Stimulated activated CD4-positive, alpha-beta T cell treated with anti-CD3 and anti-CD28 coated beads, Interleukin-2, amount 100 ng/mL, for 48 hours (primary cell): ENCODE measurements at regions not wholly inside any gene's neighbourhood (a gene's known extent, or its start where the extent isn't known, plus 50 kb on each side); places are given as distances from the start of the nearest gene placed in this dataset.

Experiments
- DNase-seq, 2 donors: peaks; one replicate each; pipeline ENCODE4 v3.0.0-alpha.2; 2020

GRCh38 chr3:22495791-22496190, 707.3 kb upstream of the UBE2E2 start:
- DNase-seq, result no peak

DNA sequence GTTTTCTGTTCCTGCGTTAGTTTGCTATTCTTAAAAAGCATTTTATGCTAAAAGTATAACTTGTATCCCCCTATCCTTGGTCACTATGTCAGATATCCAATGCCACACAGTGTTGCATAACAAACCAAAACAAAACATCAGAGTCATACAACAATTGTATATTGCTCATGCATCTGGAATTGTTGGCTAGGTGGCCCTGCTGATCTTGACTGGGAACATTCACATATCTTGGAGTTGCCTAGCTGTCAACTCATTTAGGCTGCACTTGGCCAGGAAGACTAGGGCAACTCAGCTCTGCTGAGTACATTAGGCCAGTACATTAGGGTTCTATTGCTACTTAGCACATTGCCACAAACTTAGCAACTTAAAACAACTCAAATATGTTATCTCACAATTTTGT, 706.5 kb upstream of the UBE2E2 start:
- no peak for DNase-seq

DNA sequence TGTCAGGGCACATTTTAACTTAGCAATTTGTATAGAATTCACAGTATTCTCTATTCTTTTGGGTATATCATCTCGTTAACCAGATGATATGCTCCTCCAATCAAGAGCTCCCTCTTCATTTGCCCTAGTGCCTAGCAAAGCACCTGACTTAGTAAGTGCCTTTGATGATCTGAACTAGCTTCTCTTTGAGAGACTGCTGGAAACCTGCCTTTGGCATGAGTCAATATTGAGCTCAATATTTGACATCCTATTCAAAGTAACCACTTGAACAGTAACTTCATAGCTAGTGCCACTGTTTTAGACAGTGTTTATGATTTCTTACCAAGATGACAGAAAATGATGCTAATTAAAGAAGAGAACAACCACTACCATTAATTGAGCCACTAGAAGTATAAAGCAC, 696.3 kb upstream of the UBE2E2 start:
- DNase-seq, result no peak

- DNase-seq, result no peak
Measured at GRCh38 chr3:22507709-22508108, 695.4 kb upstream of the UBE2E2 start.

GRCh38 chr3:22523925-22524324, 679.2 kb upstream of the UBE2E2 start:
- no peak for DNase-seq

DNA sequence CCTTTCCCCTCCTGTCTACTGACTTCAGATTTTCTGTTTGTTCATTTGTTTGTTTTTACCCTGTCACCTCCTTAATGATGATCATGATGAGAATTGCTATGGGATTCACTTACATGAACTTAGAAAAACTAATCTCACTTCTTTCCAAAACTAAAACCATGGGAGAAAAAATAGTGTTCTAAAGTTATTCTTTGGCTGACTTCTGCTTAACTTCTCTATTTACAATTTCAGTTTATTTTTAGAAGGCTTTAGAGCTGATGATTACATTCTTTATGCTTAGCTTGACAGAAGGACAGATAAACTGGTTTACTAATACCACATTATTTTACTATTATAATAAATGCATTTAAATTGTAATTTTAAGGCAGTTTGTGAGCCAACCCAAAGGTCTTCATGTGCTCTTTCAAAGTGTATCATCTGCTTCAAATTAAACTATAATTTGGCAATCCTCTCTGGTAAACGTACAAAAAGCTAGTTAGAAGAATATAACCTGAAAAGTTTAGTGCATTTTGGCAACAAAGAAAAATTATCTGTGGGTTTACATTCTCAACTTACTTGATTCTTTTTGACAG, 676.8 kb upstream of the UBE2E2 start:
- no peak for DNase-seq

DNA sequence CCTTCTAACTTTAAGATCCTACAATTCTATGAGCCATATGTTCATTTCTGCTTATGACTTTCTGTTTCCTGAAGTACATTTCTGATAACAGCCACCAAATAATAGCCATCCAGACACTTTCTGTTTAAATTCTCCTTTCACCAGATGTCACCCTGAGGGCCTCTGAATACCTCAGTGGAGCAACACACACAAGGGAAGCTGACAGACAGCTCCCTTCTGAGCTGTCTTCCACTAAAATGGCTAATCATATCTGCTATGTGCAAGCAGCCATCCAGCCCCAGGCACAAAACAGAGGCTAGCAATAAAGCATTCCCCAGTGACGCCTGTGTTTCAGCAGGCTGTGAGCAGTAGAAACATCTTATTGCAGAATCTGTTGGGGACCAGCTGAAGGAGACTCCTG, 666.6 kb upstream of the UBE2E2 start:
- no peak for DNase-seq

DNA sequence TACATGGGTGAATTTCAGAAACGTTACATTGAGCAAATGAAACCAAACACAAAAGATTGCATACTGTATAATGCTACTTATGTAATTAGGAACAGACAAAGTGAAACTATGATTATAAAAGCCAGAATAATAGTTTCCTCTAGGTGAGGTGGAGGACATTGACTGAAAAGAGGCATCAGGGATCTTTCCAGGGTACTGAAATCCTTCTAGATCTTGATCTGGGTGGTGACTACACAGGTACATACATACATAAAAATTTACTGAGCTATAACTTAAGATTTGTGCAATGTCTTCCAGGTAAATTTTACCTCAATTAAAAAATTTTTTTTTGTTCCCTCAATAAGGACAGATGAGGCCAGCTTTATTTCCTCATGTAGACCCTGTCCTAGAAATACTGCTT, 665.6 kb upstream of the UBE2E2 start:
- no peak for DNase-seq

GRCh38 chr3:22542311-22542710, 660.8 kb upstream of the UBE2E2 start:
- no peak for DNase-seq

- DNase-seq, result no peak
Measured at GRCh38 chr3:22555753-22556435, 647.2 kb upstream of the UBE2E2 start.

DNA sequence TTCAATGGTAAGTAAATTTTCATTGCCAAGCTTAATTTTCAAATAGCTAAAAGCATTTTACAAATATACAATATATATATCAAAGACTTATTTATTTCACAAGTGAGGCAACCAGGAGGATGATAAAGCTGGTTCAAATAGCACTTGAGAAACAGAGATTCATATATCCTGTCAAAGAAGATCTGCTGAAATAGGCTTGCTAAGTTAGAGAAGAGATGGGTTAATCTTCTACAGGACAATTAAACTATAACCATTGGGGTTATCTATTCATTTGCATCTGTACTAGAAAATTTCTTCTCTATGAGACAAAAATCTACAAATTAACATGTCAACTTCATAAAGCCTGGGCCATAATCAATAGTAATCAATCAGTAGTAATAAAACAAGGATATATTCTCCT, 637.7 kb upstream of the UBE2E2 start:
- no peak for DNase-seq

DNA sequence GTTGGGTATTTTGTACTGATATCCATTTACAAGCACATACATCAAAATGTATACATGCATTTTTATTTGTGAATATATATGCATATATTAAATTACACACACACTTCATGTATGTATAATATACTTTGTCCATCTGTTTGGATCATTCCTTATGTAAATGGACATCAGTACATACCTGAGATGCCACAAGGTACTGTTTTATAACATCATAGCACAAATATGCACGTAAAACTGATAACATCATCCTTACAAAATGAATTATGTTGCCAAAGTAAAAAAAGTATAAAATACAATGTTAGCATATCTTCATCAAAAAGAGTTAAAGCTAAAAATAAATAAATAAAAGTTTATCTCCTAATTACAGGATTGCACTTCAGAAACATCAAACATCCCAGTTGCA, 634.8 kb upstream of the UBE2E2 start:
- no peak for DNase-seq

DNA sequence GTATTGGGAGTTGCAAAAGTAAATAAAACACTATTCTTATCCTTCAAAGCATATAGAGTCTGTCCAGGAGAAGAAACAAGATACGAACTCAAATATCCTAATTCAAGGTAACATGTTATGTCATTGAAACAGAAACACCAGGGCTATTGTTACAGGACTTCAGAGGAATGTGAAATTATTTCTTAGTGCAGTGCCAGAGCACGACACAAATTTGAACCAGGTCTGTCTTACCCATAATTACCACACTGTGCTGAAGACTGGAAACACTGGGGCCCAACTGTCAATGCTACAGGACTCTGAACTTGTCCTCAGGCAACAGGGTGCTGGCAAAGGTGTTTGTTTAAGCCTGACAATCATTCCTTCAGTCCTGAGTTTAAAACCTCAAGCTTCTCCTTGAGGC, 633.6 kb upstream of the UBE2E2 start:
- DNase-seq, result no peak

DNA sequence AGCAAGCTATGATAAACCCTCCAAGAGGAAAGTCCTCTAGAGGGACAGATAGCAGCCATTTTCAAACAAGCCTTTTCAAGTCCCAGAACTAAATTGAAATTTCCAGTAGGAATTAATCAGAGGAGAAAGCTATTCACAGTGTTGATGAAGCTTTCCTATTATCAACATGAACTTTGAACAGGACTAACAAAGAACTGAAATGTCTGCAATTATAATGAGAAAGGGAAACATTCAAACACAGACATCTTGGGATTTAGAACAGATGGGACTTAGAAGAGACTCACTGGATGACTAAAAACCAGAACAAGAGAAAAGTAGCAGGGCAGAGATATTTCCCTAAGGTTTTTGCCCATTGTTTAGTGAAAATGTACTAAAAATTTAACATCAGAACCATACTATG, 622.1 kb upstream of the UBE2E2 start:
- no peak for DNase-seq

- no peak for DNase-seq
Measured at GRCh38 chr3:22582266-22582665, 620.9 kb upstream of the UBE2E2 start.

- DNase-seq, result no peak
Measured at GRCh38 chr3:22585504-22585903, 617.6 kb upstream of the UBE2E2 start.

DNA sequence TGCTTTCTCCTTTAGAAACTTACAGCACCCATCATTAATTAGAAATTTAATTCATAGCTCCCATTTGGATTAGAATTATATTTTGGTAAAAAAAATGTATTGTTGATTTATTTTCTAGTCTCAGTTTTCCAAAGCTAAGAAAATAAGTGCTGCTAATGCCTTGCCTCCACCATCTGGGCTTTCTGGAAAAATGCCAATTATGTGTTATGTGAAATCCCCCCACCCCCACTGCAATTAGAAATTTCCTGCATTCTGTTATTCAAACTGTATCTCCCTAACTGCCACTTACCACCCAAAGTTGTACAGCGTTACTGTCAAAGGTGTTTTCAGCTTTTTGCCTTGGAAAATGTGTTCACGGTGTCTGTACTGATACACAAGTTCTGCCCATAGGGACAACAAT, 617.2 kb upstream of the UBE2E2 start:
- no peak for DNase-seq

DNA sequence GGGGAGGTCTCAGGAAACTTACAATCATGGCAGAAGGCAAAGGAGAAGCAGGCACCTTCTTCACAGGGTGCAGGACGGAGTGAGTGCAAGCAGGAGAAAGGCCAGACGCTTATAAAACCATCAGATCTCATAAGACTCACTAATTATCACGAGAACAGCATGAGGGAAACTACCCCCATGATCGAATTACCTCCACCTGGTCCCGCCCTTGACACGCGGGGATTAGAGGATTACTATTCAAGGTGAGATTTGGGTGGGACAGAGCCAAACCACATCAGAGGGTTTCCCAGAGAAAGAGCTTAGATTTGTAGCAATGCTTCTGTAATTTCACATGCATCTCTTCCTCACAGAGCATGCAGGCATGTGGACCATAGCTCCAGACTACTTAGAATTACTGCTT, 615.7 kb upstream of the UBE2E2 start:
- no peak for DNase-seq

GRCh38 chr3:22593638-22594037, 609.5 kb upstream of the UBE2E2 start:
- DNase-seq, result no peak

DNA sequence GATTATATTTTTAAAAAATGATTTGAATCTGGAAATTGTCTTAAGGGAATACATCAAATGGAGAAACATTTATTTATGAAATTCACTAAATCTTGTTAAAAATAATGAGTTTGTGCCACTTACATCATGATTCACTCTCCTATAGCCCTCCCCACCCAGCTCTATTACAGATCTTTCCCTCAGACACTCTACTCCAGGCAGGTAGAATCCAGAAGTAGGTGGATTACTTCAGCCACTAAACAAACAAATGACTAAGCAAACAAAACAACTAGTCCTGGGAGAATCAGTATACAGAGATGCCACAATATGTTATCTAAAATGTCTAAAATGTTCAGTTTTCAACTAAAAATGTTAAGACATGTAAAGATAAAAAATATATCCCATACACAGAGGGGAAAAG, 608.1 kb upstream of the UBE2E2 start:
- DNase-seq, result no peak

- no peak for DNase-seq
Measured at GRCh38 chr3:22606461-22606860, 596.7 kb upstream of the UBE2E2 start.

DNA sequence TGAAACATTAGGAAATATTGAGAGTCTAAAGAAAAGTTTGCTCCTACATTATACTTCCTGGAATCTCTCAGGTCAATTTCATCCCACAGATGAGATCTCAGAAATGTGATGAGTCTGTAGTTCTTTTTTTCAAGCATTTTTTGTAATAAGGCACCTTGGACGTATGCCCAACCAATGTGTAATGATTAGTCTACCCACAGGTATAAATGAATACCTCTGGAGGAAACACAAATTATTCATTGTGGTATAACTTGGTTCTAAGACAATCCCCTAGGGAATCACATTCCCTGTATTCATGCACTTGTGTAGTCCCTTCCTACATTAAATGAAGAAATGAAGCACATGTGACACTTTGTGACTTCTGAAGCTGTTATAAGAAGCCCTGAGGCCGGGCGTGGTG, 596.2 kb upstream of the UBE2E2 start:
- DNase-seq, result no peak

GRCh38 chr3:22608093-22608492, 595.0 kb upstream of the UBE2E2 start:
- no peak for DNase-seq

GRCh38 chr3:22608721-22609120, 594.4 kb upstream of the UBE2E2 start:
- DNase-seq, result no peak

DNA sequence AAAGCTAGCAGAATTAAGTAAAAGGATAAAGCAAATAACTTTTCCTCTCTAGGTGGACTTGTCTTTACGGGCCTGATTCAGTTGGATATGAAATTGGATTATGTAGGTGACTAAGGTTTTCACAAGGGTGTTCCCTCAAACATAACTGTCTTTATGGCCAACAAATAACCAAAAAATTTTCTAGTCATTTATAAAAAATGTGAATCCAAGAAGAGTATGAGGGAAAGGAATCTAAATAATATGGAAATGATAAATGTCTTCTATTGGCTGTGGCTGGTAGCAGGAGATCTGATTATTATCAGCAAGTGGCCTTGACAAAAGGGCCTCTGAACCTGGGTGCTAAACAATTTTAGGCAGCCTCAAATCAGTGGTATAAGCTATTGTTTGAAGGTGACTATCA, 594.0 kb upstream of the UBE2E2 start:
- no peak for DNase-seq
